K562 (cell line): ENCODE measurements at regions not wholly inside any gene's neighbourhood (a gene's known extent, or its start where the extent isn't known, plus 50 kb on each side); places are given as distances from the start of the nearest gene placed in this dataset.

Experiments used
- CCNT2 ChIP-seq: IDR thresholded peaks from 2 replicates; pipeline ENCODE4 v1.6.1; 2011; ENCODE audit warnings: borderline replicate concordance, low read depth, mild to moderate bottlenecking, moderate library complexity, mixed read lengths, low read length; ENCODE audit not compliant: insufficient read length; ENCODE audit errors: extremely low read depth
- E2F8 ChIP-seq: fragments of 450-650 bp; IDR thresholded peaks from 2 replicates; pipeline ENCODE4 v1.7.1; 2018; ENCODE audit warnings: mild to moderate bottlenecking, low read depth; ENCODE audit not compliant: partially characterized antibody
- HNRNPK ChIP-seq: fragments of 200-400 bp; formaldehyde crosslinking; IDR thresholded peaks from one replicate; pipeline ENCODE4 v1.6.1; 2018; ENCODE audit warnings: mild to moderate bottlenecking, low read depth, low read length; ENCODE audit not compliant: poor library complexity, severe bottlenecking
- NFXL1 ChIP-seq: fragments of 450-650 bp; formaldehyde crosslinking; IDR thresholded peaks from 2 replicates; pipeline ENCODE4 v1.4.0; 2021; ENCODE audit warnings: mild to moderate bottlenecking
- POLR2AphosphoS2 ChIP-seq: IDR thresholded peaks from 2 replicates; pipeline ENCODE4 v1.6.1; 2012; ENCODE audit warnings: low read length, improper control_type of control experiment
- PYGO2 ChIP-seq: fragments of 450-650 bp; IDR thresholded peaks from 2 replicates; pipeline ENCODE4 v1.6.1; 2016; ENCODE audit warnings: mild to moderate bottlenecking, missing genetic modification characterization, moderate library complexity, missing compliant biosample characterization
- RNF219 ChIP-seq: fragments of 250-450 bp; sonication (Bioruptor Pico); IDR thresholded peaks from 2 replicates; pipeline ENCODE4 v1.5.0; 2022; ENCODE audit warnings: mild to moderate bottlenecking
- TCF7 ChIP-seq: sonication (generic); IDR thresholded peaks from 2 replicates; pipeline ENCODE4 v1.6.1; 2016; ENCODE audit warnings: antibody characterized with exemption, borderline replicate concordance
- TEAD1 ChIP-seq, 2 experiments: fragments of 450-650 bp in 1 of 2; sonication (generic) in 1 of 2; formaldehyde crosslinking; IDR thresholded peaks; 2 replicates each; pipeline versions ENCODE4 v1.4.0 to v1.8.0; 2020 to 2022; ENCODE audit warnings: mild to moderate bottlenecking in 2 of 2, missing genetic modification reagents in 1 of 2
- TRIM28 ChIP-seq: fragments of 450-650 bp; IDR thresholded peaks from 2 replicates; pipeline ENCODE4 v1.6.1; 2017
- ZNF696 ChIP-seq: fragments of 250-450 bp; sonication (Bioruptor Pico); conservative IDR thresholded peaks from 2 replicates; pipeline ENCODE4 v1.4.0; 2020; ENCODE audit warnings: mild to moderate bottlenecking, moderate library complexity
- ZNF780A ChIP-seq: fragments of 250-450 bp; sonication (Bioruptor Pico); IDR thresholded peaks from 2 replicates; pipeline ENCODE4 v1.5.0; 2021; ENCODE audit warnings: mild to moderate bottlenecking

- TF ChIP-seq RNF219 (CRISPR knock-in tag) (no peak), ZNF780A (no peak), TEAD1 (CRISPR knock-in tag; IDR thresholded peaks at IDR 0.05) (no peak), PYGO2 (tag) (no peak), NFXL1 (no peak), TRIM28 (no peak), POLR2AphosphoS2 (no peak), E2F8 (no peak), HNRNPK (no peak), CCNT2 (peak; percentile 76), TCF7 (no peak), ZNF696 (CRISPR knock-in tag) (no peak)
These were observed 122.3 kb upstream of the TBL1X start (continued) for GRCh38 chrX:9342561-9343051.
